HEK293 (cell line): ENCODE measurements at regions not wholly inside any gene's neighbourhood (a gene's known extent, or its start where the extent isn't known, plus 50 kb on each side); places are given as distances from the start of the nearest gene placed in this dataset.

Experiments used
- CTCF ChIA-PET: fragments of 350-600 bp; formaldehyde crosslinking; extraction: SDS; loops from one replicate; lab custom pipeline; 2021; ENCODE audit warnings: antibody characterized with exemption; lab: Yijun Ruan, JAX
- POLR2A ChIA-PET: fragments of 300-600 bp; formaldehyde crosslinking; extraction: SDS; loops from one replicate; lab custom pipeline; 2020; ENCODE audit warnings: antibody characterized with exemption, inconsistent platforms; lab: Yijun Ruan, JAX
- H3K27ac ChIP-seq: fragments of 200-500 bp; sonication (Bioruptor generic); 2 replicates; pipeline ENCODE4 v1.5.1; 2014; ENCODE audit warnings: low read depth, low read length, control low read depth, inconsistent platforms; ENCODE audit errors: extremely low read depth
- H3K36me3 ChIP-seq, 2 experiments: fragments of 200-500 bp in 1 of 2; sonication (Bioruptor generic) in 1 of 2; 1 replicate in 1 of 2; 2 replicates in 1 of 2; pipeline ENCODE4 v1.5.1; 2014 to 2017; ENCODE audit warnings: inconsistent platforms in 2 of 2, low read length in 2 of 2; ENCODE audit not compliant: control insufficient read depth in 2 of 2, insufficient read depth in 1 of 2
- H3K4me1 ChIP-seq: fragments of 200-500 bp; sonication (Bioruptor generic); 2 replicates; pipeline ENCODE4 v1.5.1; 2014; ENCODE audit warnings: mild to moderate bottlenecking, low read length, inconsistent platforms; ENCODE audit not compliant: control insufficient read depth, insufficient read depth
- H3K4me3 ChIP-seq: 2 replicates; pipeline ENCODE4 v1.5.1; 2011; ENCODE audit warnings: low read depth, mild to moderate bottlenecking, control low read depth, low read length, moderate library complexity
- H3K9me3 ChIP-seq: fragments of 200-500 bp; sonication (Bioruptor generic); 2 replicates; pipeline ENCODE4 v1.5.1; 2014; ENCODE audit warnings: low read depth, low read length, inconsistent platforms; ENCODE audit not compliant: control insufficient read depth, insufficient read depth
- KLF10 ChIP-seq: fragments of 450-650 bp; IDR thresholded peaks from 2 replicates; pipeline ENCODE4 v1.5.1; 2018; ENCODE audit warnings: missing biosample characterization, mild to moderate bottlenecking, missing genetic modification characterization
- MYNN ChIP-seq: fragments of 450-650 bp; formaldehyde crosslinking; IDR thresholded peaks from 2 replicates; pipeline ENCODE4 v1.5.1; 2016; ENCODE audit warnings: missing biosample characterization, missing genetic modification characterization, borderline replicate concordance
- PRDM4 ChIP-seq: fragments of 450-650 bp; formaldehyde crosslinking; IDR thresholded peaks from 2 replicates; pipeline ENCODE4 v1.5.1; 2017; ENCODE audit warnings: missing biosample characterization, missing genetic modification characterization
- SCRT2 ChIP-seq: fragments of 450-650 bp; formaldehyde crosslinking; IDR thresholded peaks from 2 replicates; pipeline ENCODE4 v1.5.1; 2016; ENCODE audit warnings: missing biosample characterization, missing genetic modification characterization
- YY2 ChIP-seq: fragments of 450-650 bp; formaldehyde crosslinking; IDR thresholded peaks from 2 replicates; pipeline ENCODE4 v1.5.1; 2016; ENCODE audit warnings: missing biosample characterization, missing genetic modification characterization
- ZFP41 ChIP-seq: fragments of 450-650 bp; formaldehyde crosslinking; IDR thresholded peaks from 2 replicates; pipeline ENCODE4 v1.5.1; 2016; ENCODE audit warnings: missing biosample characterization, missing genetic modification characterization, borderline replicate concordance
- ZNF10 ChIP-seq: fragments of 450-650 bp; formaldehyde crosslinking; IDR thresholded peaks from 2 replicates; pipeline ENCODE4 v1.5.1; 2017; ENCODE audit warnings: missing biosample characterization, missing genetic modification characterization
- ZNF121 ChIP-seq: fragments of 450-650 bp; formaldehyde crosslinking; IDR thresholded peaks from 2 replicates; pipeline ENCODE4 v1.5.1; 2016; ENCODE audit warnings: missing biosample characterization, missing genetic modification characterization
- ZNF174 ChIP-seq: fragments of 450-650 bp; formaldehyde crosslinking; IDR thresholded peaks from 2 replicates; pipeline ENCODE4 v1.5.0; 2017; ENCODE audit warnings: missing biosample characterization, mild to moderate bottlenecking, missing genetic modification characterization
- ZNF24 ChIP-seq: fragments of 450-650 bp; formaldehyde crosslinking; IDR thresholded peaks from 2 replicates; pipeline ENCODE4 v1.5.1; 2016; ENCODE audit warnings: missing biosample characterization, missing genetic modification characterization
- ZNF292 ChIP-seq: fragments of 450-650 bp; formaldehyde crosslinking; IDR thresholded peaks from 2 replicates; pipeline ENCODE4 v1.5.1; 2016; ENCODE audit warnings: low read depth, missing biosample characterization, missing genetic modification characterization, borderline replicate concordance
- ZNF341 ChIP-seq: fragments of 450-650 bp; formaldehyde crosslinking; IDR thresholded peaks from 2 replicates; pipeline ENCODE4; 2016; ENCODE audit warnings: low read depth, missing biosample characterization, missing genetic modification characterization
- ZNF354C ChIP-seq: fragments of 450-650 bp; formaldehyde crosslinking; IDR thresholded peaks from 2 replicates; pipeline ENCODE4 v1.5.1; 2016; ENCODE audit warnings: missing biosample characterization, missing genetic modification characterization, low read depth, borderline replicate concordance
- ZNF426 ChIP-seq: fragments of 450-650 bp; formaldehyde crosslinking; IDR thresholded peaks from 2 replicates; pipeline ENCODE4 v1.5.1; 2017; ENCODE audit warnings: missing biosample characterization, missing genetic modification characterization, mild to moderate bottlenecking, inconsistent platforms, moderate library complexity
- ZNF433 ChIP-seq: fragments of 450-650 bp; formaldehyde crosslinking; IDR thresholded peaks from 2 replicates; pipeline ENCODE4 v1.5.1; 2016; ENCODE audit warnings: missing biosample characterization, missing genetic modification characterization, low read depth
- ZNF513 ChIP-seq: fragments of 450-650 bp; IDR thresholded peaks from 2 replicates; pipeline ENCODE4 v1.5.1; 2018; ENCODE audit warnings: missing biosample characterization, missing genetic modification characterization
- ZNF596 ChIP-seq: fragments of 450-650 bp; IDR thresholded peaks from 2 replicates; pipeline ENCODE4 v1.5.0; 2018; ENCODE audit warnings: missing biosample characterization, mild to moderate bottlenecking, missing genetic modification characterization, moderate library complexity
- ZNF623 ChIP-seq: fragments of 450-650 bp; formaldehyde crosslinking; IDR thresholded peaks from 2 replicates; pipeline ENCODE4 v1.5.1; 2016; ENCODE audit warnings: missing biosample characterization, missing genetic modification characterization
- ZNF660 ChIP-seq: fragments of 450-650 bp; IDR thresholded peaks from 2 replicates; pipeline ENCODE4 v1.5.1; 2018; ENCODE audit warnings: missing biosample characterization, mild to moderate bottlenecking, missing genetic modification characterization
- ZNF692 ChIP-seq: fragments of 450-650 bp; formaldehyde crosslinking; IDR thresholded peaks from 2 replicates; pipeline ENCODE4 v1.5.1; 2016; ENCODE audit warnings: missing biosample characterization, missing genetic modification characterization
- ZNF747 ChIP-seq: fragments of 450-650 bp; formaldehyde crosslinking; IDR thresholded peaks from 2 replicates; pipeline ENCODE4 v1.5.1; 2016; ENCODE audit warnings: missing biosample characterization, missing genetic modification characterization
- ZNF785 ChIP-seq: fragments of 450-650 bp; formaldehyde crosslinking; IDR thresholded peaks from 2 replicates; pipeline ENCODE4 v1.5.1; 2016; ENCODE audit warnings: missing biosample characterization, missing genetic modification characterization
- ZSCAN16 ChIP-seq: fragments of 450-650 bp; formaldehyde crosslinking; IDR thresholded peaks from 2 replicates; pipeline ENCODE4 v1.5.1; 2016; ENCODE audit warnings: missing biosample characterization, missing genetic modification characterization
- TF ChIP-seq, protein P1 (sequence below): fragments of 450-650 bp; formaldehyde crosslinking; IDR thresholded peaks from 2 replicates; pipeline ENCODE4 v1.5.1; 2017; ENCODE audit warnings: missing biosample characterization, missing genetic modification characterization

DNA sequence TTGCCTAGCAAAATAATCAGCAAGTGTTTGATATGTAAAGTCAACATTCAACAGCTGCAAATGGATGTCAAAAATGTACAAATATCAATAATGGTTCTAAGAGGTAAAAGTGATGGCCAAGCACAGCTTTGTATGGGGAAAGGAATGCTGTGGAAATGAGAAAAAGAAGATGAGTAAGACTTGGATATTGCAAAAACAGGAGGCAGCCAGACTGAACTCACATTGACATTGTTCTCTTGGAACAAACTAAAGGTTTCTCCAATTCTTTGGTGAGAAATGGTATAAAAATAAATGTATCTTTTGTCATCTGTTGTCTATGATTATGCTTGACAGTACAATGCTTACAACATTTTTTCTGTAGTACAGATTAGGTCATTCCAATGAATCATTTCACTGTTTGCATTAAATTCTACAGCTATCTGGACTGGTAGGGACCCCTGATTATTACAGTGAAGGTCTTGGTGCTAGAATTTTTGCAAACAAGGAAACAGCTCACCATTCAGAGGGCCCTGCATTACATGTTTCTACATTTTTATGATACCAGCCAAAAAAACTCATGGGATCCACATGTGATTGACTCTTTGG is 465.7 kb downstream of the NOVA1 start (continued):
- TF ChIP-seq, protein P1, sequence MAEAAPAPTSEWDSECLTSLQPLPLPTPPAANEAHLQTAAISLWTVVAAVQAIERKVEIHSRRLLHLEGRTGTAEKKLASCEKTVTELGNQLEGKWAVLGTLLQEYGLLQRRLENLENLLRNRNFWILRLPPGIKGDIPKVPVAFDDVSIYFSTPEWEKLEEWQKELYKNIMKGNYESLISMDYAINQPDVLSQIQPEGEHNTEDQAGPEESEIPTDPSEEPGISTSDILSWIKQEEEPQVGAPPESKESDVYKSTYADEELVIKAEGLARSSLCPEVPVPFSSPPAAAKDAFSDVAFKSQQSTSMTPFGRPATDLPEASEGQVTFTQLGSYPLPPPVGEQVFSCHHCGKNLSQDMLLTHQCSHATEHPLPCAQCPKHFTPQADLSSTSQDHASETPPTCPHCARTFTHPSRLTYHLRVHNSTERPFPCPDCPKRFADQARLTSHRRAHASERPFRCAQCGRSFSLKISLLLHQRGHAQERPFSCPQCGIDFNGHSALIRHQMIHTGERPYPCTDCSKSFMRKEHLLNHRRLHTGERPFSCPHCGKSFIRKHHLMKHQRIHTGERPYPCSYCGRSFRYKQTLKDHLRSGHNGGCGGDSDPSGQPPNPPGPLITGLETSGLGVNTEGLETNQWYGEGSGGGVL (tag by site-specific recombination) = no peak
- TF ChIP-seq ZNF121 (tag by site-specific recombination) (no peak), KLF10 (tag by site-specific recombination) (no peak), ZNF513 (tag by site-specific recombination) (no peak), PRDM4 (tag by site-specific recombination) (no peak)

DNA sequence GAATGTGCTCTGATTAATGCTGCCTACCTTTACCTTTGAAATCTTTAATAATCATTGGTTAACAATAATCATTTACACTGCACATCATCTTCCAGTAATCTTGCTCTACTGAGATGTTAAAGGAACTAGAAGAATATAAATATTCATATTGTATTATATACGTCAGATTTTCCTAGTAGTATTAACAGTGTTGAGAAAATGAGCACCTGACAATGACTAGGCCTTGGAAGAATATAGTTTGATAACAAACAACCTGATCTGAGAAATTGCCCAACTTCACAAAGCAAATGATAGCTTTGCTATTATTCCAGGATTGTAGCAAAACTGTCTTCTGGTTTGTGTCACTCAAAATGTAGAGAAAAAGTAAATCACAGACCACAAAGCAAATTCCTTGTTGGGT is 467.1 kb downstream of the NOVA1 start:
- Histone ChIP-seq H3K27ac (no peak overlapping the region), H3K4me1 (no peaks in the 10 kb centered on the region), H3K36me3 (no peaks in the 10 kb centered on the region), H3K4me3 (no peak overlapping the region), H3K9me3 (no peaks in the 10 kb centered on the region)
- CTCF ChIA-PET = no interaction called here
- TF ChIP-seq ZNF747 (tag by site-specific recombination) (no peak), ZNF24 (tag by site-specific recombination) (no peak), ZNF10 (tag by site-specific recombination) (no peak), ZNF660 (tag by site-specific recombination) (no peak), ZNF785 (tag by site-specific recombination) (no peak), ZNF426 (no peak), ZNF174 (tag by site-specific recombination) (no peak)
- POLR2A ChIA-PET = no interaction called here

GRCh38 chr14:26128931-26129671 is 468.7 kb downstream of the NOVA1 start:
- H3K36me3 ChIP-seq = no peaks in the 10 kb centered on the region
- no peaks in the 10 kb centered on the region for H3K9me3 ChIP-seq
- ChIA-PET CTCF (no interaction called here), POLR2A (no interaction called here)
- no peak overlapping the region for H3K4me3 ChIP-seq
- no peak overlapping the region for H3K27ac ChIP-seq
- H3K4me1 ChIP-seq = no peaks in the 10 kb centered on the region
- TF ChIP-seq ZFP41 (tag by site-specific recombination) (no peak), SCRT2 (tag by site-specific recombination) (no peak), ZNF433 (tag by site-specific recombination) (no peak), ZNF354C (tag by site-specific recombination) (no peak), MYNN (no peak), ZSCAN16 (no peak), ZNF747 (tag by site-specific recombination) (no peak), ZNF596 (no peak), ZNF292 (no peak), ZNF692 (tag by site-specific recombination) (no peak), YY2 (tag by site-specific recombination) (no peak), ZNF623 (no peak), ZNF341 (tag by site-specific recombination) (no peak)
